Gastrocnemius medialis (tissue), 4 donors: ENCODE measurements at regions not wholly inside any gene's neighbourhood (a gene's known extent, or its start where the extent isn't known, plus 50 kb on each side); places are given as distances from the start of the nearest gene placed in this dataset.

Experiments
- POLR2A ChIP-seq, 2 donors: fragments of 450-650 bp; IDR thresholded peaks; one replicate each; pipeline ENCODE4 v1.6.1; 2017; ENCODE audit warnings: antibody characterized with exemption in 2 of 2, mild to moderate bottlenecking in 2 of 2, moderate library complexity in 2 of 2
- TF ChIP-seq, protein P1 (sequence below), 5 experiments: fragments of 450-650 bp in 3 of 5; fragments of 200-600 bp in 2 of 5; sonication (generic) in 2 of 5; IDR thresholded peaks in 4 of 5; conservative IDR thresholded peaks in 1 of 5; 1 replicate in 4 of 5; 2 replicates in 1 of 5; pipeline ENCODE4 v1.5.1; 2016 to 2019; ENCODE audit warnings: antibody characterized with exemption in 5 of 5, mild to moderate bottlenecking in 3 of 5, moderate library complexity in 3 of 5

- TF ChIP-seq, protein P1, sequence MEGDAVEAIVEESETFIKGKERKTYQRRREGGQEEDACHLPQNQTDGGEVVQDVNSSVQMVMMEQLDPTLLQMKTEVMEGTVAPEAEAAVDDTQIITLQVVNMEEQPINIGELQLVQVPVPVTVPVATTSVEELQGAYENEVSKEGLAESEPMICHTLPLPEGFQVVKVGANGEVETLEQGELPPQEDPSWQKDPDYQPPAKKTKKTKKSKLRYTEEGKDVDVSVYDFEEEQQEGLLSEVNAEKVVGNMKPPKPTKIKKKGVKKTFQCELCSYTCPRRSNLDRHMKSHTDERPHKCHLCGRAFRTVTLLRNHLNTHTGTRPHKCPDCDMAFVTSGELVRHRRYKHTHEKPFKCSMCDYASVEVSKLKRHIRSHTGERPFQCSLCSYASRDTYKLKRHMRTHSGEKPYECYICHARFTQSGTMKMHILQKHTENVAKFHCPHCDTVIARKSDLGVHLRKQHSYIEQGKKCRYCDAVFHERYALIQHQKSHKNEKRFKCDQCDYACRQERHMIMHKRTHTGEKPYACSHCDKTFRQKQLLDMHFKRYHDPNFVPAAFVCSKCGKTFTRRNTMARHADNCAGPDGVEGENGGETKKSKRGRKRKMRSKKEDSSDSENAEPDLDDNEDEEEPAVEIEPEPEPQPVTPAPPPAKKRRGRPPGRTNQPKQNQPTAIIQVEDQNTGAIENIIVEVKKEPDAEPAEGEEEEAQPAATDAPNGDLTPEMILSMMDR (IDR thresholded peaks at IDR 0.05 in 4 of 5, conservative IDR thresholded peaks at IDR 0.05 in 1 of 5): no peak
- TF ChIP-seq POLR2A (IDR thresholded peaks at IDR 0.05): no peak
Measured at GRCh38 chr14:41549282-41549681, 57.4 kb upstream of the LRFN5 start.
